Upper lobe of left lung (tissue), 6 donors: ENCODE measurements at regions not wholly inside any gene's neighbourhood (a gene's known extent, or its start where the extent isn't known, plus 50 kb on each side); places are given as distances from the start of the nearest gene placed in this dataset.
A peak's percentile ranks its signal among the peaks of the same experiment; 100 is the strongest.

ENCODE experiments used
- ATAC-seq, 2 donors: fragments of 200-7000 bp; cut with Tn5 transposase; one replicate each; pipeline ENCODE4 v1.9.1; 2022; ENCODE audit warnings: mild to moderate bottlenecking in 2 of 2, moderate library complexity in 2 of 2; ENCODE audit not compliant: low FRiP score in 2 of 2
- DNase-seq, 2 donors: peaks; one replicate each; pipeline ENCODE4 v3.0.0-alpha.2; 2019 to 2020
- H3K27ac ChIP-seq, 4 donors: fragments of 200-600 bp; sonication (generic); one replicate each; pipeline ENCODE4 v1.5.1; 2016 to 2019
- H3K27me3 ChIP-seq, 4 donors: fragments of 200-600 bp; sonication (generic); one replicate each; pipeline ENCODE4 v1.5.1; 2017 to 2019
- H3K36me3 ChIP-seq, 4 donors: fragments of 200-600 bp; sonication (generic); one replicate each; pipeline ENCODE4 v1.5.1; 2016 to 2019
- H3K4me1 ChIP-seq, 4 donors: fragments of 200-600 bp; sonication (generic); one replicate each; pipeline ENCODE4 v1.5.1; 2018 to 2019
- H3K4me3 ChIP-seq, 4 donors: fragments of 200-600 bp; sonication (generic); one replicate each; pipeline ENCODE4 v1.5.1; 2017 to 2019; ENCODE audit warnings: mild to moderate bottlenecking in 2 of 4, moderate library complexity in 1 of 4
- H3K9me3 ChIP-seq, 4 donors: fragments of 200-600 bp; sonication (generic); one replicate each; pipeline ENCODE4 v1.5.1; 2018 to 2019
- EP300 ChIP-seq, 4 donors: sonication (generic); formaldehyde crosslinking; IDR thresholded peaks; one replicate each; pipeline ENCODE4 v1.5.1; 2017; ENCODE audit warnings: antibody characterized with exemption in 4 of 4, control low read depth in 2 of 4
- POLR2A ChIP-seq, 4 donors: fragments of 450-650 bp; IDR thresholded peaks; one replicate each; pipeline ENCODE4 v1.5.1; 2016 to 2017; ENCODE audit warnings: antibody characterized with exemption in 4 of 4, mild to moderate bottlenecking in 2 of 4
- POLR2AphosphoS5 ChIP-seq, 2 donors: sonication (generic); formaldehyde crosslinking; IDR thresholded peaks; one replicate each; pipeline ENCODE4 v1.5.1; 2017; ENCODE audit warnings: antibody characterized with exemption in 2 of 2
- WGBS, 2 donors: methylation state at CpG; one replicate each; pipeline ENCODE4 v1.1.5; 2017 to 2018; 5-methylcytosine and 5-hydroxymethylcytosine counted together
- TF ChIP-seq, protein P1 (sequence below), 6 experiments: fragments of 450-650 bp in 4 of 6; fragments of 200-600 bp in 2 of 6; sonication (generic) in 2 of 6; IDR thresholded peaks; one replicate each; pipeline ENCODE4 v1.5.1; 2016 to 2019; ENCODE audit warnings: antibody characterized with exemption in 6 of 6
- donor health status: DM: no; HTN: no; CAD: no; lungs with moderate emphysema.
- donor health status: DM: no; HTN: yes; CAD: no; lungs with severe emphysema.

DNA sequence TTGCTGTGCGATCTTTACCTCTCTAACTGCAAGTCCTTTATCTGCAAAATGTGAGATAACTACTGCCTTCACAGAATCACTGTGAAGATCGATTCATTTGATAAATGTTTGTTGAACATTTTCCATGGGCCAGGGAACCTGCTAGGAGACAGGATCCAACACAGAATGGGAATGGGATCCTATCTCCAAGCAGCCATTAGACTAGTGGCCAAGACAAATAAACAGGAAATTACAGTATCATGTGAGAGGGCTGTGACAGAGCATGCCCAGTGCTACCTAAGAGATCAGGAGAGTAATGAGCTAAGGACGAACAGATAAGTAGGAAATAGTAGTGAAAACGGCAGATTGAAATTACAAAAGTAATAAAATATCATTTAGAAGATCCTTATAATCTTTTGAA is 105.7 kb downstream of the GRIN2B start:
- H3K27me3 ChIP-seq, result no peaks in the 10 kb centered on the region
- no peaks in the 10 kb centered on the region for H3K4me1 ChIP-seq
- H3K36me3 ChIP-seq, result no peaks in the 10 kb centered on the region
- DNase-seq (no peak), ATAC-seq (no peak)
- TF ChIP-seq EP300 (IDR thresholded peaks at IDR 0.05), result no peak
- no peak for TF ChIP-seq POLR2AphosphoS5 (IDR thresholded peaks at IDR 0.05)
- no peak for TF ChIP-seq POLR2A (IDR thresholded peaks at IDR 0.05)
- TF ChIP-seq, protein P1, sequence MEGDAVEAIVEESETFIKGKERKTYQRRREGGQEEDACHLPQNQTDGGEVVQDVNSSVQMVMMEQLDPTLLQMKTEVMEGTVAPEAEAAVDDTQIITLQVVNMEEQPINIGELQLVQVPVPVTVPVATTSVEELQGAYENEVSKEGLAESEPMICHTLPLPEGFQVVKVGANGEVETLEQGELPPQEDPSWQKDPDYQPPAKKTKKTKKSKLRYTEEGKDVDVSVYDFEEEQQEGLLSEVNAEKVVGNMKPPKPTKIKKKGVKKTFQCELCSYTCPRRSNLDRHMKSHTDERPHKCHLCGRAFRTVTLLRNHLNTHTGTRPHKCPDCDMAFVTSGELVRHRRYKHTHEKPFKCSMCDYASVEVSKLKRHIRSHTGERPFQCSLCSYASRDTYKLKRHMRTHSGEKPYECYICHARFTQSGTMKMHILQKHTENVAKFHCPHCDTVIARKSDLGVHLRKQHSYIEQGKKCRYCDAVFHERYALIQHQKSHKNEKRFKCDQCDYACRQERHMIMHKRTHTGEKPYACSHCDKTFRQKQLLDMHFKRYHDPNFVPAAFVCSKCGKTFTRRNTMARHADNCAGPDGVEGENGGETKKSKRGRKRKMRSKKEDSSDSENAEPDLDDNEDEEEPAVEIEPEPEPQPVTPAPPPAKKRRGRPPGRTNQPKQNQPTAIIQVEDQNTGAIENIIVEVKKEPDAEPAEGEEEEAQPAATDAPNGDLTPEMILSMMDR (IDR thresholded peaks at IDR 0.05), result no peak
- H3K9me3 ChIP-seq, result no peaks in the 10 kb centered on the region
- 74 to 77% methylated on average over 4 of the region's 4 CpGs for whole genome bisulfite sequencing, 2 donors
- H3K4me3 ChIP-seq, result no peak overlapping the region
- no peak overlapping the region for H3K27ac ChIP-seq

DNA sequence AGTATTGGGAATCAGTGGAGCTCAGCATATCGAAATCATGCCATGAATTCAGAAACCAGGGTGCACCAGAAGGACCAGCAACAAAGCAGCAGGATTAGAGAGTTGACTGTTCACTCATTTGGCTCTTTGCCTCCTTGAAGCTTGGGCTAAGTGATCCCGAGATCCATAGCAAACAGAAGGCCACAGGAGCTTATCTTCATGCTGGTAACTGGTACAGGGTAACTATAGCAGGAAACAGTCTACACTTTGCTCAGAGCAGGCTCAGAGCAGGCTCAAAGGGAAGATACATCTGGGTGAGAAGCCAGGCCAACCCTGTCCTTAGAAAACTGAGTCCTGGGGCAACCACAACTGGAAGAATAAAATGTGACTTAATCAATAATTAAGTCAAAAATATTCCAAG is 111.1 kb downstream of the GRIN2B start:
- ATAC-seq, result no peak
- no peak overlapping the region for H3K4me3 ChIP-seq
- no peaks in the 10 kb centered on the region for H3K36me3 ChIP-seq
- no peaks in the 10 kb centered on the region for H3K27me3 ChIP-seq
- TF ChIP-seq, protein P1 (IDR thresholded peaks at IDR 0.05), result no peak
- no peaks in the 10 kb centered on the region for H3K9me3 ChIP-seq
- no peak for DNase-seq
- H3K4me1 ChIP-seq, result no peaks in the 10 kb centered on the region
- 68 to 78% methylated on average over 1 to 2 of the region's 2 CpGs for WGBS, 2 donors
- H3K27ac ChIP-seq, result no peak overlapping the region

DNA sequence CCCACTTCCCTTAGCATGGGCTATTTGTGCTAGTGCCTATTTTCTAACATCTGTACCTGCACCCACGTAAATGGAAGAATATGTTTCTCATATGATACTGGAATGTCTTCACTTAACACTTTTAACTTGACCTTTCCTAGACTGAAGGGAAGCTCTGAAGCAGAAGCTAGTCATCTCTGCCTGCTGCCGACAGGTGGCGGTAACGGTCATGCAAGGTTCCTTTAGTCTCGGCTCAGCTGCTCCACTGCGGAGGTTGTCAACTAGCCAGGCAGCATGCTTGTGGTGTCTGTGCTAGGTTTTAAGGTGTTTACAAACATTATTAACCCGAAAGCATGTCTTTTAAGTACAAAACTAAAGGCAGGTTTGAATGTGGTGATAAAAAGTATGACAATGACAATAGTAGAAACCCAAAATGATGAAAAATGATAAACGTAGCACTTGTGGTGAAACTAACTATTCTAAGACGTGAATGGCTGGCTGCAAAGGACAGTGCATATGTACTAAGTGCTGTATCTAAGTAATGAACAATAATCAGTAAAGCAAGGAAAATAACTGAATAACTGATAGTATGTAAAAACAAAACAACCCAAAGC is 117.2 kb downstream of the GRIN2B start:
- no peak for TF ChIP-seq POLR2AphosphoS5 (IDR thresholded peaks at IDR 0.05)
- TF ChIP-seq, protein P1 (IDR thresholded peaks at IDR 0.05), result peak; percentile 62 to 79 (median 70)
- 15 to 21% methylated on average over 9 of the region's 9 CpGs for WGBS, 2 donors
- Histone ChIP-seq H3K4me1 (no peaks in the 10 kb centered on the region), H3K9me3 (no peaks in the 10 kb centered on the region), H3K36me3 (no peaks in the 10 kb centered on the region), H3K27ac (no peak overlapping the region), H3K4me3 (no peak overlapping the region), H3K27me3 (no peaks in the 10 kb centered on the region)
- ATAC-seq, result peak in 1 of 2 donors; percentile 85
- DNase-seq, result peak in 1 of 2 donors; percentile 64

DNA sequence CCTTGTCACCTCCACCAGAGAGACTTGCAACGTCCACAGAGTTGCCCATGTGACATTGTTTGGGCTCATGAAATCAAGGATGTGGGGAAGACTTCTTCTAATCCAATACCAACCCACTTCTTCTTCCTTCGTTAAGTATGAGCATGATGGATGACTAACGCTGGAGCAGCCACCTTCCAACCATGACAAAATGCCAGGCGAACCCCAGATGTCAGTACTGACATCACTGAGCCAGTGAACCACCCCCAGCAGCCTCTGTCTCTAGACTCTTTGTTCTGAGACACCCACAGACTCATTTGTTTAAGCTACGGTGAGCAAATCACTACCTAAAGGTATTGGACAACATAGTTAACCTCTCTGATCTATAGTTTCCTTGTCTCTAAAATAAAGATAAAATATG is 123.7 kb downstream of the GRIN2B start:
- Histone ChIP-seq H3K36me3 (no peaks in the 10 kb centered on the region), H3K4me3 (no peak overlapping the region), H3K27ac (no peak overlapping the region), H3K27me3 (no peaks in the 10 kb centered on the region), H3K4me1 (no peaks in the 10 kb centered on the region), H3K9me3 (no peaks in the 10 kb centered on the region)
- WGBS, 2 donors, result 74 to 75% methylated on average over 5 of the region's 5 CpGs
- DNase-seq (no peak), ATAC-seq (no peak)
- TF ChIP-seq POLR2A (IDR thresholded peaks at IDR 0.05) (no peak), POLR2AphosphoS5 (IDR thresholded peaks at IDR 0.05) (no peak), EP300 (IDR thresholded peaks at IDR 0.05) (no peak)
- TF ChIP-seq, protein P1 (IDR thresholded peaks at IDR 0.05), result no peak

DNA sequence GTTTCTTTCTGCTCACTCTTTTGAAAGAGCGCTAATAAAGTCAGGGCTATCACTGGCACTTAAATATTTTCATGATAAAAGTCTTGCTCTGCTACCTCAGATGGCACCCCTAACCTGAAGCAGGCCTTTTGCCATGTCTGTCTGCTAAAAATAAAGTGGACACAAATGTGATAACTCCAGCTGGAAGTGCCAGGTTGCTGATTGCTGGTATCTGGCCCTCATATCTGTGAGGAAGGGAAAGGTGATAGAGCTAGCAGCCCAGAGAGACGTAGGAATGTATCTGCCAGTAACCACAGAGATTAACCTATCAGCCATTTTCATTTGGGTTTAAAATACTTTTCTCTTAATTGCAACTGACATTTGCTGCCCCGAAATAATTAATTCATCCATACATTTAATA is 127.9 kb downstream of the GRIN2B start:
- Histone ChIP-seq H3K27me3 (no peaks in the 10 kb centered on the region), H3K4me3 (no peak overlapping the region), H3K36me3 (no peaks in the 10 kb centered on the region), H3K9me3 (no peaks in the 10 kb centered on the region), H3K4me1 (no peaks in the 10 kb centered on the region), H3K27ac (no peak overlapping the region)
- no peak for TF ChIP-seq POLR2A (IDR thresholded peaks at IDR 0.05)
- no peak for TF ChIP-seq POLR2AphosphoS5 (IDR thresholded peaks at IDR 0.05)
- ATAC-seq (no peak), DNase-seq (no peak)
- WGBS, 2 donors, result 90 to 92% methylated on average over 3 of the region's 3 CpGs
